SK-N-SH (cell line): ENCODE measurements at regions not wholly inside any gene's neighbourhood (a gene's known extent, or its start where the extent isn't known, plus 50 kb on each side); places are given as distances from the start of the nearest gene placed in this dataset.

Experiments
- CTCF ChIA-PET: fragments of 300-600, 350-600 bp; formaldehyde crosslinking; extraction: SDS; loops from one replicate; lab custom pipeline; 2021; lab: Yijun Ruan, JAX
- POLR2A ChIA-PET: fragments of 350-600 bp; sonication (Branson Sonifier 250); formaldehyde crosslinking; extraction: SDS; loops from one replicate; lab custom pipeline; 2020; ENCODE audit warnings: antibody characterized with exemption, inconsistent platforms; lab: Yijun Ruan, JAX
- DNase-seq: peaks from one replicate; pipeline ENCODE4 v3.0.0; 2012
- H2AFZ ChIP-seq: fragments of 200-600 bp; sonication (generic); 2 replicates; pipeline ENCODE4 v1.8.1; 2016; ENCODE audit warnings: antibody characterized with exemption, mild to moderate bottlenecking, low read depth
- H3F3A ChIP-seq: fragments of 200-600 bp; sonication (generic); replicated peaks from 2 replicates; pipeline ENCODE3; 2016; ENCODE audit warnings: antibody characterized with exemption, mild to moderate bottlenecking; ENCODE audit not compliant: insufficient read depth
- H3K27ac ChIP-seq, 2 experiments: fragments of 200-500 bp in 1 of 2; fragments of 200-600 bp in 1 of 2; sonication (Bioruptor generic) in 1 of 2; sonication (generic), shearing (Covaris generic) in 1 of 2; 2 replicates each; pipeline versions ENCODE4 v1.5.1 to v1.6.1; 2014 to 2016; ENCODE audit warnings: low read depth in 2 of 2, inconsistent platforms in 1 of 2, low read length in 1 of 2, mild to moderate bottlenecking in 1 of 2, mixed read lengths in 1 of 2
- H3K27me3 ChIP-seq: fragments of 200-600 bp; sonication (generic), shearing (Covaris generic); 2 replicates; pipeline ENCODE4 v1.6.1; 2016; ENCODE audit warnings: mixed run types; ENCODE audit not compliant: insufficient read depth
- H3K36me3 ChIP-seq, 2 experiments: fragments of 200-500 bp in 1 of 2; fragments of 200-600 bp in 1 of 2; sonication (Bioruptor generic) in 1 of 2; sonication (generic) in 1 of 2; replicated peaks in 1 of 2; 2 replicates each; pipeline versions ENCODE3 to v1.5.1; 2014 to 2016; ENCODE audit warnings: low read length in 1 of 2, mild to moderate bottlenecking in 1 of 2; ENCODE audit not compliant: insufficient read depth in 2 of 2, control insufficient read depth in 1 of 2
- H3K4me1 ChIP-seq, 2 experiments: fragments of 200-500 bp in 1 of 2; fragments of 200-600 bp in 1 of 2; sonication (Bioruptor generic) in 1 of 2; sonication (generic), shearing (Covaris generic) in 1 of 2; 2 replicates each; pipeline versions ENCODE4 v1.5.1 to v1.6.1; 2014 to 2016; ENCODE audit warnings: low read depth in 1 of 2, low read length in 1 of 2, mixed run types in 1 of 2; ENCODE audit not compliant: insufficient read depth in 2 of 2, control insufficient read depth in 1 of 2
- H3K4me2 ChIP-seq: fragments of 200-600 bp; sonication (generic), shearing (Covaris generic); 2 replicates; pipeline ENCODE4 v1.6.1; 2017; ENCODE audit warnings: mixed run types
- H3K4me3 ChIP-seq, 2 experiments: fragments of 200-500 bp in 1 of 2; fragments of 200-600 bp in 1 of 2; sonication (Bioruptor generic) in 1 of 2; sonication (generic), shearing (Covaris generic) in 1 of 2; 2 replicates each; pipeline versions ENCODE4 v1.5.1 to v1.8.1; 2014 to 2016; ENCODE audit warnings: low read depth in 2 of 2, inconsistent platforms in 1 of 2, low read length in 1 of 2, mild to moderate bottlenecking in 1 of 2, mixed read lengths in 1 of 2, moderate library complexity in 1 of 2
- H3K79me2 ChIP-seq: fragments of 200-600 bp; sonication (generic); 2 replicates; pipeline ENCODE4 v1.8.1; 2017; ENCODE audit warnings: mild to moderate bottlenecking; ENCODE audit not compliant: insufficient read depth
- H3K9ac ChIP-seq: fragments of 200-600 bp; sonication (generic); 2 replicates; pipeline ENCODE4 v1.6.1; 2017; ENCODE audit warnings: mixed run types
- H3K9me2 ChIP-seq: fragments of 200-600 bp; sonication (generic); 2 replicates; pipeline ENCODE4 v1.6.1; 2017; ENCODE audit warnings: mixed run types
- H3K9me3 ChIP-seq: fragments of 200-600 bp; sonication (generic); 2 replicates; pipeline ENCODE4 v1.6.1; 2017; ENCODE audit warnings: mixed run types, mild to moderate bottlenecking, moderate library complexity
- H4K20me1 ChIP-seq: fragments of 200-600 bp; sonication (generic); 2 replicates; pipeline ENCODE4 v1.6.1; 2017; ENCODE audit warnings: mild to moderate bottlenecking, mixed run types; ENCODE audit not compliant: insufficient read depth
- ELF1 ChIP-seq: IDR thresholded peaks from 2 replicates; pipeline ENCODE4 v1.4.0; 2012
- FOSL2 ChIP-seq: IDR thresholded peaks from 2 replicates; pipeline ENCODE4 v1.4.0; 2012; ENCODE audit warnings: low read depth, mild to moderate bottlenecking, moderate library complexity, borderline replicate concordance
- FOXM1 ChIP-seq: IDR thresholded peaks from 2 replicates; pipeline ENCODE4 v1.4.0; 2012; ENCODE audit warnings: low read depth, mild to moderate bottlenecking
- GATA2 ChIP-seq: sonication (generic); formaldehyde crosslinking; IDR thresholded peaks from 2 replicates; pipeline ENCODE4 v1.5.0; 2020; ENCODE audit warnings: mild to moderate bottlenecking, missing genetic modification reagents
- JUND ChIP-seq: IDR thresholded peaks from 2 replicates; pipeline ENCODE4 v1.4.0; 2012
- MAX ChIP-seq: IDR thresholded peaks from 2 replicates; pipeline ENCODE4 v1.4.0; 2012; ENCODE audit warnings: low read depth
- MEF2A ChIP-seq: IDR thresholded peaks from 2 replicates; pipeline ENCODE4 v1.4.0; 2012; ENCODE audit warnings: low read depth, borderline replicate concordance
- NFIC ChIP-seq: IDR thresholded peaks from 2 replicates; pipeline ENCODE4 v1.4.0; 2012; ENCODE audit warnings: borderline replicate concordance
- NRF1 ChIP-seq: IDR thresholded peaks from 2 replicates; pipeline ENCODE4 v1.6.1; 2012; ENCODE audit warnings: low read depth, mild to moderate bottlenecking, low read length
- POLR2AphosphoS5 ChIP-seq: IDR thresholded peaks from 2 replicates; pipeline ENCODE4 v1.6.1; 2012; ENCODE audit warnings: low read depth, low read length
- RAD21 ChIP-seq: IDR thresholded peaks from 2 replicates; pipeline ENCODE4 v1.6.1; 2012; ENCODE audit warnings: mild to moderate bottlenecking, low read length
- RCOR1 ChIP-seq: fragments of 150-350 bp; IDR thresholded peaks from 2 replicates; pipeline ENCODE4 v1.6.1; 2017; ENCODE audit warnings: antibody characterized with exemption, low read length
- RFX5 ChIP-seq: IDR thresholded peaks from 2 replicates; pipeline ENCODE4 v1.6.1; 2012; ENCODE audit warnings: mild to moderate bottlenecking, improper control_type of control experiment, low read length
- RXRA ChIP-seq: IDR thresholded peaks from 2 replicates; pipeline ENCODE4 v1.4.0; 2012; ENCODE audit warnings: low read depth, mild to moderate bottlenecking, borderline replicate concordance
- SMC3 ChIP-seq: IDR thresholded peaks from 2 replicates; pipeline ENCODE4 v1.6.1; 2012; ENCODE audit warnings: low read depth, low read length, improper control_type of control experiment
- TEAD4 ChIP-seq: IDR thresholded peaks from 2 replicates; pipeline ENCODE4 v1.4.0; 2012; ENCODE audit warnings: mild to moderate bottlenecking, borderline replicate concordance; ENCODE audit not compliant: insufficient read depth
- YY1 ChIP-seq: IDR thresholded peaks from 2 replicates; pipeline ENCODE4 v1.4.0; 2012; ENCODE audit warnings: low read depth, mild to moderate bottlenecking
- WGBS: methylation state at CpG from one replicate; pipeline ENCODE4 v1.1.6; 2017; ENCODE audit warnings: low lambda C conversion rate; 5-methylcytosine and 5-hydroxymethylcytosine counted together
- TF ChIP-seq, protein P1 (sequence below): IDR thresholded peaks from 2 replicates; pipeline ENCODE4 v1.6.1; 2012; ENCODE audit warnings: mild to moderate bottlenecking, low read depth, low read length, moderate library complexity
- TF ChIP-seq, protein P2 (sequence below): IDR thresholded peaks from 2 replicates; pipeline ENCODE4 v1.4.0; 2012; ENCODE audit warnings: low read depth, borderline replicate concordance
- TF ChIP-seq, protein P3 (sequence below): IDR thresholded peaks from 2 replicates; pipeline ENCODE4; 2012

DNA sequence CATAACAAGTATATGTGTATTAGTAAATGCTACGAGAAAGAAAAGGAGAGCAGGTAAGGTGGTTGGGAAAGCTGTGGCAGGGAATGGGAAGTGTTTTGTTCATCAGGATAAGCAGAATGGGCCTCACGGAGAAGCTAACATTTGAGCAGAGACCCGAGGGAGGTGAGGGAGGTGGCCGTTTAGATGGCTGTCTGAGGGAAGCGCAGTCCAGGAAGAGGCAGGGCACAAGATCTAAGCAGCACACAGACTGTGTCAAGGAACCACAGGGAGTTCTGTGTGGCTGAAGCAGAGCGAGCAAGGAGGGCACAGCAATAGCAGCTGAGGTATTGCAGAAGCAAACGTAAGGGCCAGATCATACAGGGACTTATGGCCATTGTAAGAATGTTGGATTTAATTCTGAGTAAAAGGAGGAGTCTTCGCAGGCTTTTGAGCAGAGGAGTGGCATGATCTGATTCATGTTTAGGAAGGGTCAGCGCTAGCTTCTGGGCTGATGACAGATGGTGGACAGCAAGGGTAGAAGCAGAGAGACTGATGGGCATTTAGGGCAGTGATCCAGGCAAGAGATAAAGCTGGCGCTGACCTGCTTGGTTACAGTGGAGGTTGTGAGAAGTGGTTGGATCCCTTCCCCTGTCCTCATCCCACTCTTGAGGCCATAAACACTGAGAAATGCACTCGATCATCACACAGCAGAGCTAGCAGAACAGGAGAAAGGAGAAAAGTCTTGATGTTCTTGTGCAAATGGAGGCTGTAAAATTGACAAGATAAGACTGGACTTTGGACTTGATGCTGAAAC, 199.9 kb downstream of the LACC1 start:
- no peak overlapping the region for H3K9ac ChIP-seq
- no peak overlapping the region for H3K4me3 ChIP-seq
- CTCF ChIA-PET = no interaction called here
- POLR2A ChIA-PET = no interaction called here
- no peaks in the 10 kb centered on the region for H3K27me3 ChIP-seq
- no peak for DNase-seq
- H3K9me3 ChIP-seq = no peaks in the 10 kb centered on the region
- H3K36me3 ChIP-seq = no peaks in the 10 kb centered on the region
- H3K27ac ChIP-seq = no peak overlapping the region
- H3K4me2 ChIP-seq = no peak overlapping the region
- no peaks in the 10 kb centered on the region for H3F3A ChIP-seq
- no peaks in the 10 kb centered on the region for H3K79me2 ChIP-seq
- WGBS = 56% methylated on average over 11 of the region's 11 CpGs
- H3K4me1 ChIP-seq = no peaks in the 10 kb centered on the region
- no peaks in the 10 kb centered on the region for H3K9me2 ChIP-seq
- H2AFZ ChIP-seq = no peak overlapping the region
- no peaks in the 10 kb centered on the region for H4K20me1 ChIP-seq
- TF ChIP-seq POLR2AphosphoS5 (no peak), MAX (no peak), SMC3 (no peak), TEAD4 (no peak), NFIC (no peak), FOSL2 (no peak), RAD21 (no peak), RFX5 (no peak), MEF2A (no peak), RXRA (no peak), JUND (no peak), NRF1 (no peak), ELF1 (no peak), GATA2 (CRISPR knock-in tag) (no peak)
- TF ChIP-seq, protein P1, sequence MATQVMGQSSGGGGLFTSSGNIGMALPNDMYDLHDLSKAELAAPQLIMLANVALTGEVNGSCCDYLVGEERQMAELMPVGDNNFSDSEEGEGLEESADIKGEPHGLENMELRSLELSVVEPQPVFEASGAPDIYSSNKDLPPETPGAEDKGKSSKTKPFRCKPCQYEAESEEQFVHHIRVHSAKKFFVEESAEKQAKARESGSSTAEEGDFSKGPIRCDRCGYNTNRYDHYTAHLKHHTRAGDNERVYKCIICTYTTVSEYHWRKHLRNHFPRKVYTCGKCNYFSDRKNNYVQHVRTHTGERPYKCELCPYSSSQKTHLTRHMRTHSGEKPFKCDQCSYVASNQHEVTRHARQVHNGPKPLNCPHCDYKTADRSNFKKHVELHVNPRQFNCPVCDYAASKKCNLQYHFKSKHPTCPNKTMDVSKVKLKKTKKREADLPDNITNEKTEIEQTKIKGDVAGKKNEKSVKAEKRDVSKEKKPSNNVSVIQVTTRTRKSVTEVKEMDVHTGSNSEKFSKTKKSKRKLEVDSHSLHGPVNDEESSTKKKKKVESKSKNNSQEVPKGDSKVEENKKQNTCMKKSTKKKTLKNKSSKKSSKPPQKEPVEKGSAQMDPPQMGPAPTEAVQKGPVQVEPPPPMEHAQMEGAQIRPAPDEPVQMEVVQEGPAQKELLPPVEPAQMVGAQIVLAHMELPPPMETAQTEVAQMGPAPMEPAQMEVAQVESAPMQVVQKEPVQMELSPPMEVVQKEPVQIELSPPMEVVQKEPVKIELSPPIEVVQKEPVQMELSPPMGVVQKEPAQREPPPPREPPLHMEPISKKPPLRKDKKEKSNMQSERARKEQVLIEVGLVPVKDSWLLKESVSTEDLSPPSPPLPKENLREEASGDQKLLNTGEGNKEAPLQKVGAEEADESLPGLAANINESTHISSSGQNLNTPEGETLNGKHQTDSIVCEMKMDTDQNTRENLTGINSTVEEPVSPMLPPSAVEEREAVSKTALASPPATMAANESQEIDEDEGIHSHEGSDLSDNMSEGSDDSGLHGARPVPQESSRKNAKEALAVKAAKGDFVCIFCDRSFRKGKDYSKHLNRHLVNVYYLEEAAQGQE = no peak
- TF ChIP-seq, all 33 proteins: peak for 0

DNA sequence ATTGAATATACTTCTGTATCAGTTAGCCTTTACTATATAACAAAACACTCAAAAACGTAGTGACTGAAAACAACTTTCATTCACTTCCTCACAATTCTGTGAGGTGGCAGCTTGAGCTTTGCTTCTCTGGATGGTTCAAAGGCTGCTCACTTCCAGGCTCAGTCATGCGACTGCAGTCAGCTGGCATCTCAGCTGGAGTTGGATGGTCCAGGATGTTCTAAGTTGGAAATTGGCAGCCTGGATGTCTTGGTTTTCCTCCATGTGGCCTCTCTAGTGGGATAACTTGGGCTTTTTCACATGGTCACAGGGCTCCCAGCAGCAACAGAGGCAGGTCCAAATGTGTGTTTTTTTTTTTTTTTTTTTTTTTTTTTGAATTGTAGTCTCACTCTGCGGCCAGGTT, 204.4 kb downstream of the LACC1 start:
- Histone ChIP-seq H3K27me3 (no peaks in the 10 kb centered on the region), H3K79me2 (no peaks in the 10 kb centered on the region), H3K4me1 (no peaks in the 10 kb centered on the region), H3K36me3 (no peaks in the 10 kb centered on the region), H3K4me3 (no peak overlapping the region), H3K4me2 (no peak overlapping the region), H3K9ac (no peak overlapping the region), H2AFZ (no peak overlapping the region), H3K27ac (no peak overlapping the region), H3K9me2 (no peaks in the 10 kb centered on the region), H3K9me3 (no peaks in the 10 kb centered on the region), H4K20me1 (no peaks in the 10 kb centered on the region), H3F3A (no peaks in the 10 kb centered on the region)
- CTCF ChIA-PET = no interaction called here
- WGBS = 68% methylated on average over 3 of the region's 3 CpGs
- TF ChIP-seq SMC3 (no peak), YY1 (no peak), RFX5 (no peak), NRF1 (no peak), FOXM1 (no peak), RCOR1 (no peak), GATA2 (CRISPR knock-in tag) (no peak), ELF1 (no peak)
- TF ChIP-seq, protein P2, sequence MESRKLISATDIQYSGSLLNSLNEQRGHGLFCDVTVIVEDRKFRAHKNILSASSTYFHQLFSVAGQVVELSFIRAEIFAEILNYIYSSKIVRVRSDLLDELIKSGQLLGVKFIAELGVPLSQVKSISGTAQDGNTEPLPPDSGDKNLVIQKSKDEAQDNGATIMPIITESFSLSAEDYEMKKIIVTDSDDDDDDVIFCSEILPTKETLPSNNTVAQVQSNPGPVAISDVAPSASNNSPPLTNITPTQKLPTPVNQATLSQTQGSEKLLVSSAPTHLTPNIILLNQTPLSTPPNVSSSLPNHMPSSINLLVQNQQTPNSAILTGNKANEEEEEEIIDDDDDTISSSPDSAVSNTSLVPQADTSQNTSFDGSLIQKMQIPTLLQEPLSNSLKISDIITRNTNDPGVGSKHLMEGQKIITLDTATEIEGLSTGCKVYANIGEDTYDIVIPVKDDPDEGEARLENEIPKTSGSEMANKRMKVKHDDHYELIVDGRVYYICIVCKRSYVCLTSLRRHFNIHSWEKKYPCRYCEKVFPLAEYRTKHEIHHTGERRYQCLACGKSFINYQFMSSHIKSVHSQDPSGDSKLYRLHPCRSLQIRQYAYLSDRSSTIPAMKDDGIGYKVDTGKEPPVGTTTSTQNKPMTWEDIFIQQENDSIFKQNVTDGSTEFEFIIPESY = no peak
- TF ChIP-seq, protein P3, sequence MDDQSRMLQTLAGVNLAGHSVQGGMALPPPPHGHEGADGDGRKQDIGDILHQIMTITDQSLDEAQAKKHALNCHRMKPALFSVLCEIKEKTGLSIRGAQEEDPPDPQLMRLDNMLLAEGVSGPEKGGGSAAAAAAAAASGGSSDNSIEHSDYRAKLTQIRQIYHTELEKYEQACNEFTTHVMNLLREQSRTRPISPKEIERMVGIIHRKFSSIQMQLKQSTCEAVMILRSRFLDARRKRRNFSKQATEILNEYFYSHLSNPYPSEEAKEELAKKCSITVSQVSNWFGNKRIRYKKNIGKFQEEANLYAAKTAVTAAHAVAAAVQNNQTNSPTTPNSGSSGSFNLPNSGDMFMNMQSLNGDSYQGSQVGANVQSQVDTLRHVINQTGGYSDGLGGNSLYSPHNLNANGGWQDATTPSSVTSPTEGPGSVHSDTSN = no peak
- POLR2A ChIA-PET = no interaction called here
- no peak for DNase-seq
